T-helper 1 cell treated with Interleukin-12 subunit alpha and Interleukin-12 subunit beta and Interleukin-4 antibody, amounts not matched to agents 30 ng/mL and 1 ng/mL, for 36 hours (primary cell): ENCODE measurements at regions not wholly inside any gene's neighbourhood (a gene's known extent, or its start where the extent isn't known, plus 50 kb on each side); places are given as distances from the start of the nearest gene placed in this dataset.

Experiments
- intact Hi-C: fragments of 100-400 bp; cut with micrococcal nuclease; formaldehyde crosslinking; loops from one replicate; pipeline ENCODE4 v1.15.1; 2024

GRCh38 chr1:208933984-208934525 is 649.5 kb upstream of the CAMK1G start:
- intact Hi-C loops, result no loop called here

- intact Hi-C loops, result no loop called here
These were observed 648.6 kb upstream of the CAMK1G start for GRCh38 chr1:208934933-208935332.

- intact Hi-C loops, result no loop called here
These were observed 647.9 kb upstream of the CAMK1G start for GRCh38 chr1:208935517-208936187.

- intact Hi-C loops, result no loop called here
These were observed 643.9 kb upstream of the CAMK1G start for GRCh38 chr1:208939537-208940085.

GRCh38 chr1:208942394-208943130 is 641.0 kb upstream of the CAMK1G start:
- intact Hi-C loops, result no loop called here

GRCh38 chr1:208943291-208943690 is 640.2 kb upstream of the CAMK1G start:
- intact Hi-C loops, result no loop called here

GRCh38 chr1:208944981-208945451 is 638.5 kb upstream of the CAMK1G start:
- intact Hi-C loops, result no loop called here

- intact Hi-C loops, result no loop called here
These were observed 633.3 kb upstream of the CAMK1G start for GRCh38 chr1:208950206-208950605.

- intact Hi-C loops, result no loop called here
These were observed 632.4 kb upstream of the CAMK1G start for GRCh38 chr1:208951026-208951525.

GRCh38 chr1:208951908-208952307 is 631.6 kb upstream of the CAMK1G start:
- intact Hi-C loops, result no loop called here

- intact Hi-C loops, result no loop called here
These were observed 620.6 kb upstream of the CAMK1G start for GRCh38 chr1:208962867-208963266.

GRCh38 chr1:208965351-208965750 is 618.2 kb upstream of the CAMK1G start:
- intact Hi-C loops, result no loop called here

GRCh38 chr1:208967334-208967733 is 616.2 kb upstream of the CAMK1G start:
- intact Hi-C loops, result no loop called here

- intact Hi-C loops, result no loop called here
These were observed 608.8 kb upstream of the CAMK1G start for GRCh38 chr1:208974717-208975116.

- intact Hi-C loops, result no loop called here
These were observed 608.1 kb upstream of the CAMK1G start for GRCh38 chr1:208975456-208975855.

GRCh38 chr1:208977012-208977411 is 606.5 kb upstream of the CAMK1G start:
- intact Hi-C loops, result no loop called here

- intact Hi-C loops, result no loop called here
These were observed 605.8 kb upstream of the CAMK1G start for GRCh38 chr1:208977638-208978256.

- intact Hi-C loops, result no loop called here
These were observed 603.7 kb upstream of the CAMK1G start for GRCh38 chr1:208979776-208980175.

- intact Hi-C loops, result no loop called here
These were observed 602.9 kb upstream of the CAMK1G start for GRCh38 chr1:208980605-208981004.

GRCh38 chr1:208985231-208985630 is 598.3 kb upstream of the CAMK1G start:
- intact Hi-C loops, result loop anchor here (5.0 kb wide), 3 partner anchors 582 to 842 kb away; partner anchors contain the start of gene UTP25

- intact Hi-C loops, result loop anchor here (5.0 kb wide), 3 partner anchors 578 to 838 kb away; partner anchors contain the start of gene UTP25
These were observed 594.7 kb upstream of the CAMK1G start for GRCh38 chr1:208988811-208989222.
